GM18519 (cell line): ENCODE measurements at regions not wholly inside any gene's neighbourhood (a gene's known extent, or its start where the extent isn't known, plus 50 kb on each side); places are given as distances from the start of the nearest gene placed in this dataset.
"Not testable (repeated sequence)": the region's sequence is repeated elsewhere in the genome, so short reads cannot be mapped to it uniquely, and the experiment has no call there.

Source experiments
- ATAC-seq: cut with Tn5 transposase; IDR thresholded peaks from one replicate; pipeline ENCODE4 v1.9.1; 2021; ENCODE audit warnings: mild to moderate bottlenecking, moderate library complexity; ENCODE audit not compliant: unreplicated experiment, low FRiP score

- ATAC-seq, result no peak
These were observed 880.5 kb downstream of the STPG2 start for GRCh38 chr4:97262769-97263168.

GRCh38 chr4:97270051-97270450, 873.2 kb downstream of the STPG2 start:
- no peak for ATAC-seq

GRCh38 chr4:97279391-97279790, 863.9 kb downstream of the STPG2 start:
- ATAC-seq, result no peak

DNA sequence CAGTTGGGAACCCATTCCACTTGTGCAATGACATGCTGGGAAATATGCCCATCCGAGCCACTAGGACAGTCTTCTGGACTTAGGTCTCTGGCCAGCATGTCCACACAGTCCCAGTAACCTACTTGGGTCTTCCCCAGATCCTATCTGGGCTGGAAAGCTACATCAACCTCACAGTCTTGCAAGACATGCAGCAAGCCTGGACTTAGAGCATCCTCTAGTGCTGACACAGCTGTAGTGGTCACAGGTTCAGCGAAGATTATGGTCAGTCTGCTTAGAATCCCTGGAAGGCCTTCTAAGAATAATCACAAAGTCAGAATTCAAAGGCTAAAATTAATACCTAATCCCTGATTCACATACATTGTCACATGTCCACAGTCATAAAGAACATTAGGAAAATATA, 842.7 kb downstream of the STPG2 start:
- no peak for ATAC-seq

GRCh38 chr4:97305351-97305750, 837.9 kb downstream of the STPG2 start:
- no peak for ATAC-seq

DNA sequence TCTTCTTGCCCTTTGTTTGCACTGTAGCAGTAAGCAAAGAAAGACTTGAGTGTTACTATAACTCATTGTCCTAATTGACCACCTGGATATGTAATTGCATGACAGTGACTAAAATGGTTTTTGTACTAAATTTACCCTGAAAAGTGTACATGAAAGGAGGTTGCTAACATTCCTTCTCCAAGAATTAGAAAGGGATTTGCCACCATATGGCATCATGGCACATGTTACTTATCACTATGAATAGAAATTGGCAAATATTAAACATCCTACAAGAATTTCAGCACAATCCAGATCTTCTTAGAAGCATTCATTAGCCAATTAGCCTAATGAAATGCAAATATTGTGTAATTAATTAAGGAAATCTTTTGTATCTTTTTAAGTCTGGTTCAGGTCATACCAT, 834.2 kb downstream of the STPG2 start:
- no peak for ATAC-seq

- ATAC-seq, result no peak
These were observed 826.1 kb downstream of the STPG2 start for GRCh38 chr4:97317201-97317600.

DNA sequence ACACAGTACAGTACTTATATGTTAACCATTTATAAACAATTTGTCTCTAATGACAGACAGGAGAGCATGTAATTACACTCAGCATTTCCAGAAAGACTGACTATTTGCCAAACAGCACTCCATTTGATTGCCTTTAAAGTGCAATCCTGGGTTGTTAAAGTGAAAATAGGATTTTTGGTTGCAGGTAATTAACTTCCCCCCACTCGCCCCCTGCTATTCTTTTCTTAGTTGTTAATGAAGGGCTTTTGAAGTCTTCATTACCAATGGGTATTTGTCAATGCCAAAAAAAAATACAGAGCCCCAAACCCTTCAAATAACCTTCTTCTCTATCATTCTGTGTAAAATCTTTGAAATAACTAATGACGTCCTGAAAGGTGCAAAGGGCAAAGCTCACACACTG, 825.6 kb downstream of the STPG2 start:
- no peak for ATAC-seq

GRCh38 chr4:97325751-97326150, 817.5 kb downstream of the STPG2 start:
- not testable (repeated sequence) for ATAC-seq

DNA sequence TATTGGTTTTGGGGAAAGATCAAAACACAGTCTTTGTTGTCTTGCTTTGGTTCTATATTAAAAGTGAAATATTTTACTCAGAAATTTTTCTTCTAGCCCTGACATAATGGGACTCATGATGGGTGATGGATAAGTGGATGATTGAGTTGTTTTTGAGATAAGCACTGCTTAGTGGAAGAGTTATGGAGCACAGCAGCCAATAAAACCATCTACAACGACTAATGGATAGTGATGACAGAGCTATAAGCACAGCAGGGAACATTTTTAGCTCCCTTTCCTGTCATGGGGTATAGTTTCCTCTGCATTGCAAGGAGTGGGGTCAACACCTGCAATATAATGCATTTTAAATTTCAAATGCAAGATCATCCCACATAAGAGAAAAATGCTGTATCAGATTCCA, 812.4 kb downstream of the STPG2 start:
- ATAC-seq, result no peak

GRCh38 chr4:97334348-97334747, 808.9 kb downstream of the STPG2 start:
- no peak for ATAC-seq

DNA sequence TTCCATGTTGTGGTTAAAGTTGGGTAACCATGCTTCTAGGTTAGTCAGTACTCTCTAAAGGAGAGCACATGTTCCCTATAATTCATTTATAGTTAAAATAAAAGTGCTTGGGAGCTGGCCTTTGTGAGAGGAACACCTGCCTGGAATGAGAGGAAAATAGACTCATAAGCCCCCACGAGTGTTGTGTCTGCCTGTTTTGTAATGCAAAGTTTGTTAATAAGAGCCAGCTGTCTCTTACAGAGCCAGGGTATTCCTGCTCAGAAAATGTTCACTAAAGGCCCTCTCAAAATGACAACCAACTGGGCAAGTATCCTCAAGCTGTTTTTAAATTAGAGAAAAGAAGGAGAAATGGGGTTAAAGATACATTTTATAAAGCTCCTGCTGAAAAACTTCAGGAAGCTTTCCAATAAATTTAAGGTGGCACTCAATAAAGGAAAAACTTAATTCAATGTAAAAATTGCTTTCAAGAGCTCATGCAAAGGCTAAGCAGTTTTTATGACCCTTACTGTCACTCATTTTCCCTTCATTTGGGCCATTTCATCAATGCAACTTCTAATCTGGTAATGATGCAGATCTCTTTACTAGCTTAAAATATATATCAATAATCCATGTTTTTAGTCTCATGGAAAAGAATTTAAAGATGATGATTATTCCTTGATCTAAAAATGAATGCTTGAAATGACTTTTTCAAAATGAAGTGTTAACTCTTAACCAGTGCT, 793.6 kb downstream of the STPG2 start:
- no peak for ATAC-seq

GRCh38 chr4:97353876-97354275, 789.4 kb downstream of the STPG2 start:
- ATAC-seq, result no peak

DNA sequence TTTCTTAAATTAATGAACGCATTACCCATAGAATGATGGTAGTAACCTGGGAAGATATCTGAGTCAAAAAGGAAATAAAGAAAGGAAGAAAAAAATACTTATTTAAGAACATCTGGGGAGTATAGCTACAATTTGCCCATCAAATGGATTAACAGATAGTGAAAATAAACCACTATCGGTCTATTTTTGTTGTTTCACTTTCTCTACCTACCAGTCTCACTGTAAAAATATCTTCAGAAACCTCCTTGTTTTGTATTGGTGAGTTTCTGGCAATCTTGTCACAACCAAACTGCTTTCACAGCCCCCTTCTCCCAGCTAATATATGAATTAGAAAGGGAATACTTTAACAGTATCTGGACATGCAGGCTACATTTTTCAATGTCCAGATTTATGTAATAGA, 783.5 kb downstream of the STPG2 start:
- ATAC-seq, result no peak

GRCh38 chr4:97360733-97361132, 782.5 kb downstream of the STPG2 start:
- ATAC-seq, result no peak

DNA sequence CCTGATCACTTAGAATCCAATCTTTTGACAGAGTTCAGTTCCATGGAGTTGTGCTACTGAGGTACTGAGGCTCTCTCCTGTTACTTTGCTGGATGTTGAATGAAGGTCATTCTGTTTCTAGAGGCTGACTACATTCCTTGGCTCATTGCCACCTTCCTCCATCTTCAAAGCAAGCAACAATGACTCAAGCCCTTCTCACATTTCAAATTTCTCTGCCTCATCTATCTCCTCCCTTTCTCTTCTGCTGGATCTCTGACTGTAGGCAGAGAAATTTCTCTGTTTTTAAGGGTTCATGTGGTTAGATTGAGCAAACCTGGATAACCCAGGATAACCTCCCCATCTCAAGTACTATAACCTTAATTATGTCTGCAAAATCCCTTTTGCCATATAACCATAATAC, 775.4 kb downstream of the STPG2 start:
- ATAC-seq, result no peak

- no peak for ATAC-seq
These were observed 772.7 kb downstream of the STPG2 start for GRCh38 chr4:97370568-97370967.

DNA sequence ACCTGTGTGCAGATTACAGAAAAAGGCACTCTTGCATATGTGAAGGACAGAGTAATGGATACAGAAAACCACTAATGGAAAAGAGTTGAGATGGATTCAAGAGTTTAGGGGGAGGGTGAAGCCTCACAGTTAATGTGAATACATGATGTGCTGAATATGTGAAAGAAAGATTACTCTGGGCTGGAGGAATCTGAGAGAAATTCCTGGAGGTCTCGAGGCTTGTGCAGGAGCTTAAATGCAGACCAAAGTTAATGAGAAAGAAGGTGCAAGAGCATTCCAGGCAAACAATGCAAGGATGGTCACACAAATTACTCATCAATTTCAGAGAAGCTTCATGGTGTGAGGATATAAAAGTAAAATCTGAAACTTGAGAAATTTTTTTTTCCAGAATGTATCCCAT, 768.8 kb downstream of the STPG2 start:
- ATAC-seq, result no peak

DNA sequence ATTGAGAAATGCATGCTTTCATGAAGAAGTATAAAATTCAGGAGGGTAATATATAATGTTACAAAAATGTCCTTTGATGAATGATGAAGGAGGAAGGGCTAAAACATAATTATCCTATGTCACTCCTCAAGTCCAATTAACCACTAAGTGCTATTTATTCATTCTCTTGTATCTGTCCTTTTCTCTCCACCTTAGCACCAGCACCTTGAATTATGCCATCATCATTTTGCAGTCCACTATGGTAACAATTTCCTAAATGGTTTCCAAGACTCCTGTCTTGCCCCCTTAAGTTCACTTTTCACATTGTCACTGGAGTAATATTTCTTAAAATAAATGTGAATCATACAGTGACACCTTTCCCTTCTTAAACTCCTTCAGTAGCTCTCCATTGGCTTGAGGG, 756.3 kb downstream of the STPG2 start:
- no peak for ATAC-seq

DNA sequence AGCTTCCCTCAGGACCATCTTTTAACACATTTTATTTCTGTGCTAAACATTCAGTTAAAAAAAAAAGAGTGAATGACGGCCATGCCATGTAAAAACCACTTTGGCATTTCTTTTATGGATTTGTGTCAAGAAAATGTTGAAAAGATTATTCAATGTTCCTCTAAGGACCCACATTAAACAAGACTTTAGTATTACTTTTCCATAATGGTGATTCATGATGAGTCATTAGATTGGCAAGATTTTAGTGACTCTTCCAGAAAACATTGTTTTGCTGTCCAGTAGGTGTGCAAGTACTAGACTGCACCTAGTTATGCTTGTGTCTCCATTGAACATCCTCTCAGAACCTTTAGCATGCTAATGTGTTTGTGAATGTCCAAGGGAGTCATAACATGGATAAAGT, 748.6 kb downstream of the STPG2 start:
- no peak for ATAC-seq

DNA sequence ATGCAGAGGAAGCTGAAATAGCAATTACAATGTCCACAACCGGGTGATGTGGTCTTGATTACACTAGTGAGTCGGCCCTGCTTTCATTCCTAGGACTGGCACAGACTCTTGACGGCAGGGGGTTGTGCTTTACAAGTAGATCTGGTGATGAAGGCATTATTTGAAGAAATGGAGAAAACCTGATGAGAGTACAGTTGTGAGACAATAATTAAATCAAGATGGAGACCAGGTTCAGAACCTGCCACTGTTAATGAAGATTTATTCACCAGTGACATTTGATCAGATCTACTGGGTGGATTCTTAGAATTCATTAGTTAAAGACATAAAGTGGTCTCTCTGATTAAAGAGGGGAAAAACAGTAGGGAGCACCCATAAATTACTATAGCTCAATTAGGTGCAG, 747.2 kb downstream of the STPG2 start:
- ATAC-seq, result no peak

- ATAC-seq, result no peak
These were observed 746.7 kb downstream of the STPG2 start for GRCh38 chr4:97396605-97397004.
